ENCODE measurements at regions not wholly inside any gene's neighbourhood (a gene's known extent, or its start where the extent isn't known, plus 50 kb on each side); places are given as distances from the start of the nearest gene placed in this dataset.

- no peak overlapping the region for H3K4me2 ChIP-seq (ENCODE audit: low read length)
- no peaks in the 10 kb centered on the region for H3K9me3 ChIP-seq (ENCODE audit: low read length)
- no peaks in the 10 kb centered on the region for H3K79me2 ChIP-seq (replicated peaks; ENCODE audit: insufficient read depth, low read length)
- H4K20me1 ChIP-seq (ENCODE audit: insufficient read depth): no peaks in the 10 kb centered on the region
- TF ChIP-seq, protein P1, sequence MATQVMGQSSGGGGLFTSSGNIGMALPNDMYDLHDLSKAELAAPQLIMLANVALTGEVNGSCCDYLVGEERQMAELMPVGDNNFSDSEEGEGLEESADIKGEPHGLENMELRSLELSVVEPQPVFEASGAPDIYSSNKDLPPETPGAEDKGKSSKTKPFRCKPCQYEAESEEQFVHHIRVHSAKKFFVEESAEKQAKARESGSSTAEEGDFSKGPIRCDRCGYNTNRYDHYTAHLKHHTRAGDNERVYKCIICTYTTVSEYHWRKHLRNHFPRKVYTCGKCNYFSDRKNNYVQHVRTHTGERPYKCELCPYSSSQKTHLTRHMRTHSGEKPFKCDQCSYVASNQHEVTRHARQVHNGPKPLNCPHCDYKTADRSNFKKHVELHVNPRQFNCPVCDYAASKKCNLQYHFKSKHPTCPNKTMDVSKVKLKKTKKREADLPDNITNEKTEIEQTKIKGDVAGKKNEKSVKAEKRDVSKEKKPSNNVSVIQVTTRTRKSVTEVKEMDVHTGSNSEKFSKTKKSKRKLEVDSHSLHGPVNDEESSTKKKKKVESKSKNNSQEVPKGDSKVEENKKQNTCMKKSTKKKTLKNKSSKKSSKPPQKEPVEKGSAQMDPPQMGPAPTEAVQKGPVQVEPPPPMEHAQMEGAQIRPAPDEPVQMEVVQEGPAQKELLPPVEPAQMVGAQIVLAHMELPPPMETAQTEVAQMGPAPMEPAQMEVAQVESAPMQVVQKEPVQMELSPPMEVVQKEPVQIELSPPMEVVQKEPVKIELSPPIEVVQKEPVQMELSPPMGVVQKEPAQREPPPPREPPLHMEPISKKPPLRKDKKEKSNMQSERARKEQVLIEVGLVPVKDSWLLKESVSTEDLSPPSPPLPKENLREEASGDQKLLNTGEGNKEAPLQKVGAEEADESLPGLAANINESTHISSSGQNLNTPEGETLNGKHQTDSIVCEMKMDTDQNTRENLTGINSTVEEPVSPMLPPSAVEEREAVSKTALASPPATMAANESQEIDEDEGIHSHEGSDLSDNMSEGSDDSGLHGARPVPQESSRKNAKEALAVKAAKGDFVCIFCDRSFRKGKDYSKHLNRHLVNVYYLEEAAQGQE (IDR thresholded peaks at IDR 0.05; ENCODE audit: borderline replicate concordance): no peak
- TF ChIP-seq POLR2AphosphoS5 (IDR thresholded peaks at IDR 0.05) (no peak), SMC3 (conservative IDR thresholded peaks at IDR 0.05; ENCODE audit: poor library complexity) (no peak), EP300 (conservative IDR thresholded peaks at IDR 0.05; ENCODE audit: poor library complexity, severe bottlenecking) (no peak), RAD21 (conservative IDR thresholded peaks at IDR 0.05) (no peak), TAF1 (IDR thresholded peaks at IDR 0.05; ENCODE audit: low read depth) (no peak), MXI1 (conservative IDR thresholded peaks at IDR 0.05; ENCODE audit: poor library complexity, severe bottlenecking) (no peak), EZH2 (IDR thresholded peaks at IDR 0.05; ENCODE audit: borderline replicate concordance, insufficient read depth, low read length, poor library complexity, severe bottlenecking) (no peak)
- TF ChIP-seq, protein P2, sequence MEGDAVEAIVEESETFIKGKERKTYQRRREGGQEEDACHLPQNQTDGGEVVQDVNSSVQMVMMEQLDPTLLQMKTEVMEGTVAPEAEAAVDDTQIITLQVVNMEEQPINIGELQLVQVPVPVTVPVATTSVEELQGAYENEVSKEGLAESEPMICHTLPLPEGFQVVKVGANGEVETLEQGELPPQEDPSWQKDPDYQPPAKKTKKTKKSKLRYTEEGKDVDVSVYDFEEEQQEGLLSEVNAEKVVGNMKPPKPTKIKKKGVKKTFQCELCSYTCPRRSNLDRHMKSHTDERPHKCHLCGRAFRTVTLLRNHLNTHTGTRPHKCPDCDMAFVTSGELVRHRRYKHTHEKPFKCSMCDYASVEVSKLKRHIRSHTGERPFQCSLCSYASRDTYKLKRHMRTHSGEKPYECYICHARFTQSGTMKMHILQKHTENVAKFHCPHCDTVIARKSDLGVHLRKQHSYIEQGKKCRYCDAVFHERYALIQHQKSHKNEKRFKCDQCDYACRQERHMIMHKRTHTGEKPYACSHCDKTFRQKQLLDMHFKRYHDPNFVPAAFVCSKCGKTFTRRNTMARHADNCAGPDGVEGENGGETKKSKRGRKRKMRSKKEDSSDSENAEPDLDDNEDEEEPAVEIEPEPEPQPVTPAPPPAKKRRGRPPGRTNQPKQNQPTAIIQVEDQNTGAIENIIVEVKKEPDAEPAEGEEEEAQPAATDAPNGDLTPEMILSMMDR (IDR thresholded peaks at IDR 0.05; ENCODE audit: poor library complexity, severe bottlenecking): no peak
- H3F3A ChIP-seq (ENCODE audit: insufficient read depth, low read length, poor library complexity, severe bottlenecking): no peaks in the 10 kb centered on the region
- H3K9me2 ChIP-seq (ENCODE audit: insufficient read depth, low read length): no peaks in the 10 kb centered on the region
- no peak overlapping the region for H3K27ac ChIP-seq (ENCODE audit: low read length)
- no peak overlapping the region for H3K4me3 ChIP-seq (ENCODE audit: low read length)
- H3K27me3 ChIP-seq (ENCODE audit: insufficient read depth, low read depth, low read length): no peaks in the 10 kb centered on the region
- no peak overlapping the region for H2AFZ ChIP-seq (ENCODE audit: low read depth, low read length)
- no peak overlapping the region for H3K9ac ChIP-seq (ENCODE audit: low read length)
- H3K36me3 ChIP-seq (ENCODE audit: insufficient read depth, low read length): no peaks in the 10 kb centered on the region
Observed at GRCh38 chr4:112894480-112894879, 155.0 kb upstream of the ANK2 start.

- Histone ChIP-seq H3K79me2 (replicated peaks; ENCODE audit: insufficient read depth, low read length) (no peaks in the 10 kb centered on the region), H3K9me3 (ENCODE audit: low read length) (no peaks in the 10 kb centered on the region), H3K36me3 (ENCODE audit: insufficient read depth, low read length) (no peaks in the 10 kb centered on the region), H3K9ac (ENCODE audit: low read length) (no peak overlapping the region), H3K9me2 (ENCODE audit: insufficient read depth, low read length) (no peaks in the 10 kb centered on the region), H2AFZ (ENCODE audit: low read depth, low read length) (no peak overlapping the region), H4K20me1 (ENCODE audit: insufficient read depth) (no peaks in the 10 kb centered on the region), H3K4me2 (ENCODE audit: low read length) (no peak overlapping the region), H3F3A (ENCODE audit: insufficient read depth, low read length, poor library complexity, severe bottlenecking) (no peaks in the 10 kb centered on the region), H3K27ac (ENCODE audit: low read length) (no peak overlapping the region), H3K27me3 (ENCODE audit: insufficient read depth, low read depth, low read length) (no peaks in the 10 kb centered on the region), H3K4me3 (ENCODE audit: low read length) (no peak overlapping the region)
- TF ChIP-seq POLR2AphosphoS5 (IDR thresholded peaks at IDR 0.05) (no peak), RAD21 (conservative IDR thresholded peaks at IDR 0.05) (no peak), EP300 (conservative IDR thresholded peaks at IDR 0.05; ENCODE audit: poor library complexity, severe bottlenecking) (no peak), TAF1 (IDR thresholded peaks at IDR 0.05; ENCODE audit: low read depth) (no peak), EZH2 (IDR thresholded peaks at IDR 0.05; ENCODE audit: borderline replicate concordance, insufficient read depth, low read length, poor library complexity, severe bottlenecking) (no peak)
- TF ChIP-seq, protein P2 (IDR thresholded peaks at IDR 0.05; ENCODE audit: poor library complexity, severe bottlenecking): no peak
Observed at GRCh38 chr4:112894951-112895350, 154.5 kb upstream of the ANK2 start.

Measured in neural cell (in vitro differentiated cells).